Thymus (tissue), 11 donors: ENCODE measurements at regions not wholly inside any gene's neighbourhood (a gene's known extent, or its start where the extent isn't known, plus 50 kb on each side); places are given as distances from the start of the nearest gene placed in this dataset.

Source experiments
- DNase-seq, 9 donors: peaks; one replicate each; pipeline ENCODE4 v3.0.0-alpha.2; 2013; ENCODE audit warnings: low spot score in 9 of 9, low read depth in 6 of 9, missing footprints in 1 of 9
- H3K27ac ChIP-seq, 2 donors: one replicate each; pipeline ENCODE4 v1.5.1; 2013; ENCODE audit warnings: control low read depth in 1 of 2, low read depth in 1 of 2, low read length in 1 of 2, mild to moderate bottlenecking in 1 of 2, moderate library complexity in 1 of 2
- H3K27me3 ChIP-seq, 2 donors: one replicate each; pipeline ENCODE4 v1.5.1; 2013; ENCODE audit warnings: low read length in 1 of 2; ENCODE audit not compliant: control insufficient read depth in 2 of 2, insufficient read depth in 1 of 2
- H3K36me3 ChIP-seq, 2 donors: one replicate each; pipeline ENCODE4 v1.5.1; 2013; ENCODE audit warnings: low read length in 1 of 2, mild to moderate bottlenecking in 1 of 2, moderate library complexity in 1 of 2; ENCODE audit not compliant: control insufficient read depth in 2 of 2, insufficient read depth in 2 of 2
- H3K4me1 ChIP-seq, 2 donors: one replicate each; pipeline ENCODE4 v1.5.1; 2013; ENCODE audit warnings: low read length in 2 of 2; ENCODE audit not compliant: control insufficient read depth in 2 of 2, insufficient read depth in 2 of 2
- H3K4me3 ChIP-seq, 2 donors: one replicate each; pipeline ENCODE4 v1.5.1; 2013; ENCODE audit warnings: low read length in 2 of 2, control low read depth in 1 of 2, mild to moderate bottlenecking in 1 of 2
- H3K9me3 ChIP-seq, 2 donors: one replicate each; pipeline ENCODE4 v1.5.1; 2013; ENCODE audit warnings: low read length in 1 of 2, mild to moderate bottlenecking in 1 of 2; ENCODE audit not compliant: control insufficient read depth in 2 of 2, insufficient read depth in 1 of 2
- WGBS: extraction: QIAGEN DNeasy Blood & Tissue Kit; methylation state at CpG from one replicate; pipeline ENCODE4 v1.1.7; 2013; 5-methylcytosine and 5-hydroxymethylcytosine counted together
- donor health status: healthy.

- Histone ChIP-seq H3K27ac (no peak overlapping the region), H3K36me3 (no peaks in the 10 kb centered on the region), H3K27me3 (no peaks in the 10 kb centered on the region), H3K4me1 (peaks cover 0 to 15% of the 10 kb centered on the region in 2 donors), H3K4me3 (no peak overlapping the region), H3K9me3 (no peaks in the 10 kb centered on the region)
- WGBS, result 94% methylated on average over 5 of the region's 5 CpGs
- no peak for DNase-seq
These were observed 395.4 kb upstream of the ATP5MC3 start for GRCh38 chr2:175576875-175577274.

GRCh38 chr2:175576270-175576669, 394.8 kb upstream of the ATP5MC3 start:
- H3K4me1 ChIP-seq, result peaks cover 0 to 15% of the 10 kb centered on the region in 2 donors
- H3K4me3 ChIP-seq, result no peak overlapping the region
- H3K27ac ChIP-seq, result no peak overlapping the region
- WGBS, result 64% methylated on average over 2 of the region's 2 CpGs
- no peaks in the 10 kb centered on the region for H3K27me3 ChIP-seq
- DNase-seq, result no peak
- no peaks in the 10 kb centered on the region for H3K36me3 ChIP-seq
- H3K9me3 ChIP-seq, result no peaks in the 10 kb centered on the region

DNA sequence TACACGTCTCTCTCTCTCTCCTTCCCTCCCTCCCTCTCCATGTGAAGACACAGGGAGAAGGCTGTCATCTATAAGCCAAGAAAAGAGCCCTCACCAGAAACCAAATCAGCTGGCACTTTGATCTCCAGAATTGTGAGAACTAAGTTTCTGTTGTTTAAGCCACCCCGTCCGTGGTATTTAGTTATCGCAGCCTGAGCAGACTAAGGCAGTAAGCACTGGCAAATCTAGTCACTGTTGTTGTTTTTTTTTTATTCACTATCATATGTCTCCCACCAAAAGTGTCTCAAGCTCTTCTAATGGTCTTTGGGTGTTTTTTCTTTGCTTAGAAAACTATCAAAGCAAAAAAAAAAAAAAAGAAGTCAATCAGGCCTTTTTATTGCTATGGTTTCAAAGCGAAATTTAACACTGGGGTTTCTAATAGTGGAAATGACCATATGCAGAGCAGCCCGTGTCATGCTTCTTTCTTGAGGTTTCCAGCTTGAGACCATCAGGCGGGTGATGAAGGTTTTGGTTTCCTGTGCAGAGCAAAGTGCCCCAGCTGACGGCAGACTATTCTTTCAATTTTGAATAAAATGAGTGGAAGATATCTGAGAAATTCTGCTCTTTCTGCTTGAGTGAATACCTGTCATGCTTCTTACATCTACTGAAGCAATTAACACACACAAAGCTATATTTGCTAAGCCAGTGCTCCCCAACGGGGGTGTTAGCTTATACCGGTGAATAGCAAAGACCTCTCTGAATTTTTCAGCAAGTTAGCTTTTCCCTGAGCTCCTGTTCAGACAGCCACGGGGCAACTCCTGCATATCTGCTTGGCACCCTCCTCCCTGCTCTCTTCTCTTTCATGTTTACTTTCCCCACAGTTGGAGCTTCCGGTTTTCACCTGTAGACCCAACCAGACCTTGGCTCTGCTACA, 394.1 kb upstream of the ATP5MC3 start:
- 8% methylated on average over 12 of the region's 12 CpGs for WGBS
- peak in 2 of 9 donors; percentile 16 to 41 for DNase-seq
- Histone ChIP-seq H3K9me3 (no peaks in the 10 kb centered on the region), H3K27me3 (no peaks in the 10 kb centered on the region), H3K27ac (no peak overlapping the region), H3K36me3 (no peaks in the 10 kb centered on the region), H3K4me3 (no peak overlapping the region), H3K4me1 (peaks cover 0 to 15% of the 10 kb centered on the region in 2 donors)

GRCh38 chr2:175574069-175574468, 392.6 kb upstream of the ATP5MC3 start:
- H3K4me3 ChIP-seq, result no peak overlapping the region
- H3K36me3 ChIP-seq, result no peaks in the 10 kb centered on the region
- no peak overlapping the region for H3K27ac ChIP-seq
- no peaks in the 10 kb centered on the region for H3K27me3 ChIP-seq
- WGBS, result 93% methylated on average over 3 of the region's 3 CpGs
- H3K9me3 ChIP-seq, result no peaks in the 10 kb centered on the region
- peaks cover 0 to 15% of the 10 kb centered on the region in 2 donors for H3K4me1 ChIP-seq
- DNase-seq, result no peak

GRCh38 chr2:175571078-175571653, 389.7 kb upstream of the ATP5MC3 start:
- Histone ChIP-seq H3K4me3 (no peak overlapping the region), H3K27ac (no peak overlapping the region), H3K36me3 (no peaks in the 10 kb centered on the region), H3K4me1 (peaks cover 0 to 9% of the 10 kb centered on the region in 2 donors), H3K9me3 (no peaks in the 10 kb centered on the region), H3K27me3 (no peaks in the 10 kb centered on the region)
- WGBS, result 87% methylated on average over 4 of the region's 4 CpGs
- DNase-seq, result no peak

GRCh38 chr2:175568109-175568730, 386.7 kb upstream of the ATP5MC3 start:
- H3K9me3 ChIP-seq, result no peaks in the 10 kb centered on the region
- no peak for DNase-seq
- H3K4me1 ChIP-seq, result no peaks in the 10 kb centered on the region
- H3K27me3 ChIP-seq, result no peaks in the 10 kb centered on the region
- 96% methylated on average over 9 of the region's 9 CpGs for WGBS
- H3K36me3 ChIP-seq, result no peaks in the 10 kb centered on the region
- no peak overlapping the region for H3K27ac ChIP-seq
- no peak overlapping the region for H3K4me3 ChIP-seq

GRCh38 chr2:175567435-175568061, 386.0 kb upstream of the ATP5MC3 start:
- Histone ChIP-seq H3K4me3 (no peak overlapping the region), H3K27me3 (no peaks in the 10 kb centered on the region), H3K27ac (no peak overlapping the region), H3K9me3 (no peaks in the 10 kb centered on the region), H3K36me3 (no peaks in the 10 kb centered on the region), H3K4me1 (no peaks in the 10 kb centered on the region)
- no peak for DNase-seq
- WGBS, result 76% methylated on average over 4 of the region's 4 CpGs

DNA sequence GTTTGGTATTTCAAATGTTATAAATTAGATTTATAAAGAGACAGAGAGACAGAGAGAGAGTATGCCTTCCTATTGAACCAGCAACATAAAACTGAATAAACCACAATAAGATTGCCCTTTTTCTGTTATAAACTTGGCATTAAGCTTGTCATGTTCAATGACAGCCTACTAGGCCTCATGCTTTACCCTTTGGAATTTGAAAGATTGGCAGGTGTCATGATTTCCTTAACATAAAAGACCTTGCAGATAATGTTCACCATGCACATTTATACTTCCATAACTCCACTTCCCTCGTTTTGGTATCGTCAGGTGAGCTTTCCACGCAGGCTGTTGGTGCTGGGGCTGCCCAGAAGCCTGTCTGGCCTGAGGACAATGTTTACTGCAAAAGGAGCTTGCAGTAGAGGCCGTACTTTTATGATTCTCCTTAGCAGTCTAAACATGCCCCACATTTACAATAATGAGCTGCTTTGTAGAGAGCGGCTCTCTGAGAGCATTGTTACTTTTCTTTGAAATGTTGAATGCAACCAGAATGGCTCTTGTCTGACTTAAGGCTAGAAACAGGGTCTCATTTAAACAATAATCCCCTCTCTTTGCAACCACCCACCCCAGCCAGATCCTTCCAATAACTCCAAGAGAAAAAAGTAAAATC, 379.1 kb upstream of the ATP5MC3 start:
- Histone ChIP-seq H3K27me3 (no peaks in the 10 kb centered on the region), H3K36me3 (no peaks in the 10 kb centered on the region), H3K27ac (no peak overlapping the region), H3K9me3 (no peaks in the 10 kb centered on the region), H3K4me1 (no peaks in the 10 kb centered on the region), H3K4me3 (no peak overlapping the region)
- 97% methylated on average over 5 of the region's 5 CpGs for WGBS
- no peak for DNase-seq
